Left lobe of liver (tissue), 2 donors: ENCODE measurements at regions not wholly inside any gene's neighbourhood (a gene's known extent, or its start where the extent isn't known, plus 50 kb on each side); places are given as distances from the start of the nearest gene placed in this dataset.

Experiments used
- ATAC-seq: fragments of 200-7000 bp; cut with Tn5 transposase; one replicate; pipeline ENCODE4 v1.9.1; 2020; ENCODE audit warnings: mild to moderate bottlenecking, moderate library complexity
- DNase-seq: peaks from one replicate; pipeline ENCODE4 v3.0.0-alpha.2; 2020; ENCODE audit warnings: low spot score
- donor health status: DM: no; HTN: no; CAD: no; lungs with moderate emphysema.
- donor health status: DM: no; HTN: yes; CAD: no.

GRCh38 chr3:124395584-124396338, 334.5 kb upstream of the UMPS start:
- peak; percentile 67 for DNase-seq

GRCh38 chr3:124396339-124396950, 333.8 kb upstream of the UMPS start:
- DNase-seq: no peak
- no peak for ATAC-seq

More at GRCh38 chr3:124395584-124396338, 334.5 kb upstream of the UMPS start:
- ATAC-seq: peak; percentile 86

GRCh38 chr3:124397088-124397487, 333.2 kb upstream of the UMPS start:
- DNase-seq (no peak), ATAC-seq (no peak)

GRCh38 chr3:124398594-124398993, 331.7 kb upstream of the UMPS start:
- DNase-seq: no peak
- no peak for ATAC-seq

GRCh38 chr3:124401843-124402242, 328.4 kb upstream of the UMPS start:
- DNase-seq: no peak
- no peak for ATAC-seq

GRCh38 chr3:124402791-124403190, 327.5 kb upstream of the UMPS start:
- ATAC-seq: no peak
- DNase-seq: no peak

- DNase-seq (no peak), ATAC-seq (no peak)
Observed at GRCh38 chr3:124404621-124405020, 325.6 kb upstream of the UMPS start.

- no peak for ATAC-seq
- DNase-seq: no peak
Observed at GRCh38 chr3:124407260-124407659, 323.0 kb upstream of the UMPS start.

- DNase-seq (no peak), ATAC-seq (no peak)
Observed at GRCh38 chr3:124409650-124410275, 320.5 kb upstream of the UMPS start.

- ATAC-seq: no peak
- DNase-seq: no peak
Observed at GRCh38 chr3:124410471-124410870, 319.8 kb upstream of the UMPS start.

GRCh38 chr3:124411728-124412127, 318.5 kb upstream of the UMPS start:
- no peak for ATAC-seq
- DNase-seq: no peak

- DNase-seq (no peak), ATAC-seq (peak; percentile 58)
Observed at GRCh38 chr3:124412644-124413043, 317.6 kb upstream of the UMPS start.

GRCh38 chr3:124413393-124413792, 316.9 kb upstream of the UMPS start:
- DNase-seq (peak; percentile 59), ATAC-seq (peak; percentile 86)

GRCh38 chr3:124413989-124414598, 316.2 kb upstream of the UMPS start:
- peak; percentile 51 for DNase-seq
- peak; percentile 60 for ATAC-seq

- ATAC-seq (no peak), DNase-seq (no peak)
Observed at GRCh38 chr3:124415446-124415960, 314.7 kb upstream of the UMPS start.

GRCh38 chr3:124419303-124419702, 310.9 kb upstream of the UMPS start:
- DNase-seq (no peak), ATAC-seq (no peak)

GRCh38 chr3:124420392-124420791, 309.9 kb upstream of the UMPS start:
- ATAC-seq (no peak), DNase-seq (no peak)

GRCh38 chr3:124422805-124423204, 307.4 kb upstream of the UMPS start:
- ATAC-seq: no peak
- DNase-seq: no peak

- no peak for ATAC-seq
- no peak for DNase-seq
Observed at GRCh38 chr3:124424396-124424795, 305.9 kb upstream of the UMPS start.

GRCh38 chr3:124425972-124426371, 304.3 kb upstream of the UMPS start:
- ATAC-seq: no peak
- no peak for DNase-seq

- DNase-seq: no peak
- no peak for ATAC-seq
Observed at GRCh38 chr3:124428372-124429128, 301.7 kb upstream of the UMPS start.
